Fibroblast of gingiva (primary cell): ENCODE measurements at regions not wholly inside any gene's neighbourhood (a gene's known extent, or its start where the extent isn't known, plus 50 kb on each side); places are given as distances from the start of the nearest gene placed in this dataset.
"Not testable (repeated sequence)": the region's sequence is repeated elsewhere in the genome, so short reads cannot be mapped to it uniquely, and the experiment has no call there.

ENCODE experiments used
- DNase-seq: peaks from one replicate; pipeline ENCODE4 v3.0.0-alpha.2; 2011; ENCODE audit warnings: low read depth

GRCh38 chr21:31609081-31609480 lies 50.4 kb upstream of the SOD1 start:
- no peak for DNase-seq

GRCh38 chr21:31607791-31608190 lies 51.7 kb upstream of the SOD1 start:
- no peak for DNase-seq

GRCh38 chr21:31606081-31606874 lies 53.2 kb upstream of the SOD1 start:
- no peak for DNase-seq

DNA sequence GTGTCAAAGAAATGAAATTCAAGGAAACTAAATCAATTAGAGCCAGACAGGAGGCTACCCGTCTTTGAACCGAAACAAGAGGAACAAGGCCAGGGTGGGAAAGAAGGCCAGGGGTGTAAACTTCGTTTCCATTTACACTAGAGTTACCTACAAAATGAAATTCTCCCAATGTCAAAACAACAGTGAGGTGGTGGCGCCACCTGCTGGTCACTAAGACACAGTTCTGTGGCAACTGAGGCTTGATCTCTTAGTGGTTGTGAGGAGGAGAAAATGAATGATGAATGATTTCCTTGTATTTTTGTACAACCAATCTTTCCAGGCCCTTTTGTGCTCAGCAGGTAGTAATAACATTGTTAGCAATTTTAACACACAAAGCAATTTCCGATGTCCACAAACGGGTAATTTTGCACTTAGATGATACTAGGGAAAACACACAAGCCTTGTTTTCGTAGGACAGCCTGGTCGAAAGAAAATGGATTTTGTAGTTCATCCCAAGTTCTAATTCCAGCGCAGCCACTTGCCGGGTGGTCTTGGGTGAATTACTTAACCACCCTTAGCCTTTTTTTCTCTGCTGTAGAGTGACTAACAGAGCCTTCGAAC lies 54.8 kb upstream of the SOD1 start:
- DNase-seq = peak; percentile 47

DNA sequence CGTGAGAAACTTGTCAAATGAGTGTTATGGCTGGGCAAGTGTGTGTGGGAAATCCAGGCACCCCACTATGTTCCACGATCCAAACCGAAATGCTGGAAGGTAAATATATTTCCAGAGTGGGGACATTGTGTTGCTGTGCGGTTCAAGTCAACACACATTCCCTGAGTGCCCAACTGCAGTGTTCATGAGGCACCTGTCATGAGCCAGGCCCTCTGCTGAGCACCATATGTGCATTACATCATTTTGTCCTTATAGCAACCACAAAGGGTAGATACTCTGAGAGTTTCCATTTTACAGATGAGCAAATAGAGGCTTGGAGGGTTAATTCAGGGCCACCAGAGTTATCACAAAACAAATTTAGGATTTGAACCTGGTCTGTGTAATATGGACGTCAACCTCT lies 59.9 kb upstream of the SOD1 start:
- no peak for DNase-seq

- no peak for DNase-seq
Measured at GRCh38 chr21:31599013-31599412, 60.5 kb upstream of the SOD1 start.

DNA sequence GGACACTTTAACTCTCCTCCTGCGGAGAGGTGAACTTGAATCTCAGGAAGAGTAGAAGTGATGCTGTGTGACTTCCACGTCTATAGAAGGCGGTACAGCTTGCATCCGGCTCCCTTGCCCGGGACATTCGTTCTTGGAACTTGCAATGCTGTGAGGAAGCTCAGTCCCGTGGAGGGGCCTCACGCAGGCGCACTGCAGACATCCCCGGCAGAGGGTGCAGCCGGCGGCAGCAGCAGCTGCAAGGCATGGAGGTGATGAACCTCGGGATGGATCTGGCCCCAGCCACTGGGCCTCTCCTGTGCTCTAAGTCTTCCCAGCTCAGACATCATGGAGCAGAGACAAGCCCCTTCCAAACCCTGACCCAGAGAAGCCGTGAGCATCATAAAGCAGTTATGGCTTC lies 61.8 kb upstream of the SOD1 start:
- DNase-seq = no peak

DNA sequence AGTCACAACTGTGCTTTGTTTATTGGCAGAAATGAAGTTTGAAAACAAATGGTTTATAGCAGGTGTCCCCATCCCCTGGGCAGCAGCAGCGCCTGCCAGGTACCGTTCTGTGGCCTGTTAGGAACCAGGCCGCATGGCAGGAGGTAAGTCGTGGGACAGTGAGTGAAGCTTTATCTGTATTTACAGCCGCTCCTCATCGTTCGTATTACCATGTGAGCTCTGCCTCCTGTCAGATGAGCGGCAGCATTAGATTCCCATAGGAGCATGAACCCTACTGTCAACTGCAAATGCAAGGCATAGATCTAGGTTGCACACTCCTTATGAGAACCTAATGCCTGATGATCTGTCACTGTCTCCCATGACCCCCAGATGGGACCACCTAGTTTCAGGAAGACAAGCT lies 63.4 kb upstream of the SOD1 start:
- DNase-seq = no peak

DNA sequence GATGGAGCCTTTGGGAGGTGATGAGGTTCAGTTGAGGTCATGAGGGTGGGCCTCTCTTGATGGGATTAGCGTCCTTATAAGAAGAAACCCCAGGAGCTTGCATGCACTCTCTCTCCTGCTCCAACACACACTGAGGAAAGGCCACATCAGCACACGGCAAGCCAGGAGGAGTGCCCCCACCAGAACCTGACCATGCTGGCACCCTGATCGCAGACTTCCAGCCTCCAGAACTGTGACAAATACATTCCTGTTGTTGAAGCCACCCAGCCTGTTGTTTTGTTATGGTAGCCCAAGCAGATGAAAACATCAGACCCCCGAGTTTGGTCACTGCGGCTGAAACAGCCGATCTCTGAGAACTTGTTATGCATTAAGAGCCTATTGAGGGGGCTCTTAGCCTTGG lies 64.8 kb upstream of the SOD1 start:
- no peak for DNase-seq

- DNase-seq = no peak
Measured at GRCh38 chr21:31594279-31594678, 65.2 kb upstream of the SOD1 start.

DNA sequence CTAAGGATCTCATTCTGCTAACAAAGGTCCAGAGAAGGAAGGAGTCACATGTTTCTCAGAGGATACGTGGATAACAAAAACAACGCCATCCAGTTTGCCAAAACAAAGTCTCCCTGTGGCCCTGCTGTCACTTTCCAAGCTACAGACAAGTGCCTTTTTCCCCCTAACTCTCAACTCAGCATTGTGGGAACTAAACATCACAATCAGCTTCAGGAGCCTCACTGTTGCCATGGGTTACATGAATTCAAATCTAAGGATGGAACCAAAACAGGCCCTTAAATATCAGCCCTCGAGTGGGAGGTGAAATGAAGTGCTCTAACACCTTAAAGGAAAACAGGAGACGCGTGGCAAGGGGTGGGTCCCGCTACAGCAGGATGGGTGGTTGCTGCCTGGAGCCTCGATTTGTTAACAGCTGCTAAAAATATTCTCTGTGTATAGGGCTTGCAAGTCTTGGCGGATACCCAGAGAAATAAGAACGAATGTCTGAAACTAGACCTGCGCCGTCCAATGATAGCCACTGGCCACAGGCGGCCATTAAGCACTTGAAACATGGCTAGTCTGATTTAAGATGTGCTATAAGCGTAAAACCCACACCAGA lies 66.4 kb upstream of the SOD1 start:
- DNase-seq = no peak

DNA sequence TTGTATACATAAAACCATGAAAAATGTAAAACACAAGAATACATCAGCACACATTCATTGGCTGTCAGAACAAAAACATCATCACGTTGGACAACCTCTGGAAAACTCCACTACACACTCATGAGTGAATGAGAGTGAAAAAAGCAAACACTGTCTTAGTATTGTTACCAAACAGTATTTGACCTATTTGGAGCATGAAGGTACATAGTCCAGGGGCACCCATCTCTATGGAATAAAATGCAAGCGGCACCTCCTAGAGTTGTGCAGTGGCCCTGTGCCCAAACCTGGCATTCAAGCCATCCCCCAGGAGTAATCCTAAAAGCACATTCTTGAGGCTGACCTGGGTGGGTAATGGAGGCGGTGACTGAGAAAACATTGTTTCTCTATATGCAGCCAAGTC lies 67.0 kb upstream of the SOD1 start:
- no peak for DNase-seq

DNA sequence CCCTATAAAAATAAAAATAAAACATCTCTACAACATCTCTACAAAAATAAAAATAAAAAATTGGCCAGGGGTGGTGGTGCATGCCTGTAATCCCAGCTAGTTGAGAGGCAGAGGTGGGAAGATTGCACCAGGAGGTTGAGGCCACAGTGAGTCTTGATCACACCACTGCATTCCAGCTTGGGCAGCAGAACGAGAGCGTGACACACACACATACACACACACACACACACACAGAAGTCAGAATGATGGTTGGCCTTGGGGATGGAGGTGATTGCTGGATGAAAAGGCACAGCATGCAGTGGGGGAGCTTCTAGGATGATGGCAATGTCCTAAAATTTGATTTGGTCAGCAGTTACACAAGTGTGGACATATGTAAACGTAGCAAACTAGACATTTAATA lies 69.7 kb upstream of the SOD1 start:
- DNase-seq = no peak

- no peak for DNase-seq
Measured at GRCh38 chr21:31586118-31586517, 73.4 kb upstream of the SOD1 start.

DNA sequence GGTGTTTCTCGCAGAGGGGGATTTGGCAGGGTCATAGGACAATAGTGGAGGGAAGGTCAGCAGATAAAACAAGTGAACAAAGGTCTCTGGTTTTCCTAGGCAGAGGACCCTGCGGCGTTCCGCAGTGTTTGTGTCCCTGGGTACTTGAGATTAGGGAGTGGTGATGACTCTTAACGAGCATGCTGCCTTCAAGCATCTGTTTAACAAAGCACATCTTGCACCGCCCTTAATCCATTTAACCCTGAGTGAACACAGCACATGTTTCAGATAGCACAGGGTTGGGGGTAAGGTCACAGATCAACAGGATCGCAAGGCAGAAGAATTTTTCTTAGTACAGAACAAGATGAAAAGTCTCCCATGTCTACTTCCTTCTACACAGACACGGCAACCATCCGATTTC lies 75.6 kb upstream of the SOD1 start:
- not testable (repeated sequence) for DNase-seq

DNA sequence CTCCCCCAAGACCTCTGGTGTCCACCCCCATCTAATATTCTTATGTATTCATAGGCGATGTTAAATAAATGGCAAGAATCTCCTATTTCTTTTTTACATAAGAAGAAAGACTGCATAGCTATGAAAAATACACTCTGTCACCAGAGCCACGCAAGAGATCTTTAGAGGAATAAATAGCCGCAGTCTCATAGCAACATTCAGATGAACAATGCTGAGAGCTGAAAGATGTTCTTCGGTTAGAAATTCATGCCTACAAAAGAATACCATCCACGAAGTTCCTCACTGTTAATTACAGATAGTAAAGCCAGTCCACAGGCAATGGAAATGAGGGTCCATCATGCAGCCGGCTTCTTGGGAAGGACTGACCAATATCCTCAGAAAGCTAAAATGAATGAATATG lies 76.0 kb upstream of the SOD1 start:
- DNase-seq = no peak

DNA sequence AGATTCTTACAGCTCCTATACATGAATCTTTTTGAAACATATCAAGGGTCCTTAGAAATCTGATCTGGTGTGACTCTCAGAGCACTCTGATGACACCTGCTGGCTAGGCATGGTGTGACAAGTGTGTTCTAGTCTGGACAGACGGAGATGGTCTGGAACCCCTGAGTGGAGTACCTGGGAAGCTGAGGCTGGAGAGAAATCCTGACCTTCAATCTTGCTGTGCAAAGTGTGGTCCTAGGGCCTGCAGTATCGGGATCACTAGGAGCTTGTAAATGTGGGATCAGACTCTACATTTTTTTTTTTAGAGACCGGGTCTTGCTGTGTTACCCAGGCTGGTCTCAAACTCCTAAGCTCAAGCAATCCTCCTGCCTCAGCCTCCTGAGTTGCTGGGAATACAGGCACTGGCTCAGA lies 78.6 kb upstream of the SOD1 start:
- peak; percentile 34 for DNase-seq

GRCh38 chr21:31577271-31577670 lies 82.2 kb upstream of the SOD1 start:
- no peak for DNase-seq

GRCh38 chr21:31576428-31576827 lies 83.1 kb upstream of the SOD1 start:
- no peak for DNase-seq

DNA sequence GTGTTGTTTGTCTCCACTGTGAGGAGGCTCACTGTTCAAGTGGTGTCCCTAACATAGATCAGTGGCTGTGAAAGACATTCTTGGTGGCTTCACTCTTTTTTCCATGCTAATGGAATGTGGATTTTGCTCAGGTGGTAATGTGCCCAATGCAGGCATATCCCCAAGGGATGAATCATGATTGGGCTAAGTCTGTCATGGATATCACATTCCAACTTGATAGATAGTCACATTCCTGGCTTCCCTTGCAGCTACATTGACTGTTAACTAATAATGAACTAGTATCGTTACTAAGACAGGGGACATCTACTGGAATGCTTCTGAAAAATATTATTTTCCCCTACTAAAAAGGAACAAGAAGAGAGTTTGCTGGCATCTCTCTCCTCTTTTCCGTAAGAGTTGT lies 86.3 kb upstream of the SOD1 start:
- no peak for DNase-seq

- DNase-seq = no peak
Measured at GRCh38 chr21:31571879-31572278, 87.6 kb upstream of the SOD1 start.

DNA sequence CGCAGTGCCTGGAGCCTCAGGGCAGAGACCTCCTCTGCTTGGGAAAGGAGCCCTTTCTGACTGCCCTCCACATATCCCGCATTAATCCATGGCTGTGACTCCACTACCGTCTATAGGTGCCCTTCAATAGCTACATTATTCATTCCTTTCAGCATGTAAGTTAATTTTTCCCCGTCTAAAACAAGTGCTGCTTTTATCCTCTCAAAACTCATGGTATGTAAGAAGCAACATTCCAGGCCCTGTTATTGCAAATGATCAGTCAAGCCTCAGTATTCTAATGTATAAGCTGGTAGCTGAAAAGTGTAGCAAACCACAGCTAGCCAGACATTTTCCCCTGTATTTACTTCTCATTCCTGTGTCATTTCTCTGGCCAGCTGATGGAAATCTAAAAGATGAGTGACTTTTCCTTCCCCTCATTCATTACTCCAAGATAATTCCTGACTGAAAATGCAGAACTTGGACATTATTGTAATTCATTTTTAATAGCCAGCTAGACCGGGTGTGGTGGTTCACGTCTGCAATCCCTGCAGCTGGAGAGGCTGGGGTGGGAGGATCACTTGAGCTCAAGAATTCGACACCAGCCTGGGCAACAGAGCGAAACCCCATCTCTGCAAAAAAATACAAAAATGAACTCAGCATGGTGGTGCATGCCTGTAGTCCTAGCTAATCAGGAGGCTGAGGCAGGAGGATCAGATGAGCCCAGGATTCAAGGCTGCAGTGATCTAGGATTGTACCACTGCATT lies 88.5 kb upstream of the SOD1 start:
- DNase-seq = no peak

GRCh38 chr21:31566611-31567010 lies 92.9 kb upstream of the SOD1 start:
- DNase-seq = no peak
